ENCODE measurements at regions not wholly inside any gene's neighbourhood (a gene's known extent, or its start where the extent isn't known, plus 50 kb on each side); places are given as distances from the start of the nearest gene placed in this dataset.
"Not testable (repeated sequence)": the region's sequence is repeated elsewhere in the genome, so short reads cannot be mapped to it uniquely, and the experiment has no call there.

GRCh38 chr11:39745401-39745800 lies 1714.1 kb downstream of the LRRC4C start:
- no peak overlapping the region for H2AFZ ChIP-seq (ENCODE audit: low read length)
- H3K79me2 ChIP-seq (ENCODE audit: insufficient read depth, low read length), result no peaks in the 10 kb centered on the region
- TF ChIP-seq EZH2 (IDR thresholded peaks at IDR 0.05; ENCODE audit: borderline replicate concordance, low read length) (no peak), CTCF (IDR thresholded peaks at IDR 0.05; ENCODE audit: low read length) (no peak)
- H3F3A ChIP-seq (ENCODE audit: insufficient read depth, low read length), result no peaks in the 10 kb centered on the region
- H3K4me1 ChIP-seq (ENCODE audit: insufficient read depth, low read length, severe bottlenecking), result no peaks in the 10 kb centered on the region
- H3K27ac ChIP-seq (ENCODE audit: low read depth, low read length, poor library complexity, severe bottlenecking), result no peak overlapping the region
- no peaks in the 10 kb centered on the region for H3K9me2 ChIP-seq (ENCODE audit: low read depth, low read length)
- no peaks in the 10 kb centered on the region for H4K20me1 ChIP-seq (ENCODE audit: insufficient read depth, low read length)
- H3K4me3 ChIP-seq (ENCODE audit: low read depth, low read length, poor library complexity, severe bottlenecking), result no peak overlapping the region
- H3K36me3 ChIP-seq (ENCODE audit: insufficient read depth, low read length), result no peaks in the 10 kb centered on the region
- no peaks in the 10 kb centered on the region for H3K27me3 ChIP-seq (ENCODE audit: insufficient read depth, low read length)
- H3K9me3 ChIP-seq (ENCODE audit: low read length), result no peaks in the 10 kb centered on the region
- H3K4me2 ChIP-seq (ENCODE audit: low read length), result no peak overlapping the region
- no peak overlapping the region for H3K9ac ChIP-seq (ENCODE audit: low read length)

DNA sequence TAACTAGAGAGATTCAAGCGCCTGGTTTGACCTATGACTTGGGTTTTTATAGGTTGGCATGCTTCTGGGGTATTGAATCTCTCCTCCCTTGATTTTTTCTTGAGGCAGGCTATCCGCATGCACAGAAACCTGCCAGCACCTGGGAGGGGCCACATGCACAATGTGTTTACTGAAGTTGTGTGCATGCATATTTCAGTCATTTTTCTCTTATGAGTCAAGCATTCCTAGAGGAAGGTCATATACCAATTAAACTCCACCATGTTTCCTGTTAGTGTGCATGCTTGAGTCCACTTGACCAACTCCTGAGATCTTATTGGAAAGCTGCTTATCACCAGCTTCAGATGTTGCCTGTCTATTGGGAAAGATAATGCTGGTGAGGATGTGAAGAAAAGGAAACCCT lies 1718.4 kb downstream of the LRRC4C start:
- Histone ChIP-seq H3K9me3 (ENCODE audit: low read length) (no peaks in the 10 kb centered on the region), H2AFZ (ENCODE audit: low read length) (no peak overlapping the region), H3K9ac (ENCODE audit: low read length) (no peak overlapping the region), H3K4me3 (ENCODE audit: low read depth, low read length, poor library complexity, severe bottlenecking) (no peak overlapping the region), H3F3A (ENCODE audit: insufficient read depth, low read length) (no peaks in the 10 kb centered on the region), H3K79me2 (ENCODE audit: insufficient read depth, low read length) (no peaks in the 10 kb centered on the region), H3K4me1 (ENCODE audit: insufficient read depth, low read length, severe bottlenecking) (no peaks in the 10 kb centered on the region), H3K27ac (ENCODE audit: low read depth, low read length, poor library complexity, severe bottlenecking) (no peak overlapping the region), H3K4me2 (ENCODE audit: low read length) (no peak overlapping the region), H3K36me3 (ENCODE audit: insufficient read depth, low read length) (no peaks in the 10 kb centered on the region), H4K20me1 (ENCODE audit: insufficient read depth, low read length) (no peaks in the 10 kb centered on the region), H3K27me3 (ENCODE audit: insufficient read depth, low read length) (no peaks in the 10 kb centered on the region), H3K9me2 (ENCODE audit: low read depth, low read length) (no peaks in the 10 kb centered on the region)
- TF ChIP-seq CTCF (IDR thresholded peaks at IDR 0.05; ENCODE audit: low read length) (no peak), EZH2 (IDR thresholded peaks at IDR 0.05; ENCODE audit: borderline replicate concordance, low read length) (no peak)

- not testable (repeated sequence) for H3K27me3 ChIP-seq (ENCODE audit: insufficient read depth, low read length)
Measured at GRCh38 chr11:39736351-39736750, 1723.1 kb downstream of the LRRC4C start.

DNA sequence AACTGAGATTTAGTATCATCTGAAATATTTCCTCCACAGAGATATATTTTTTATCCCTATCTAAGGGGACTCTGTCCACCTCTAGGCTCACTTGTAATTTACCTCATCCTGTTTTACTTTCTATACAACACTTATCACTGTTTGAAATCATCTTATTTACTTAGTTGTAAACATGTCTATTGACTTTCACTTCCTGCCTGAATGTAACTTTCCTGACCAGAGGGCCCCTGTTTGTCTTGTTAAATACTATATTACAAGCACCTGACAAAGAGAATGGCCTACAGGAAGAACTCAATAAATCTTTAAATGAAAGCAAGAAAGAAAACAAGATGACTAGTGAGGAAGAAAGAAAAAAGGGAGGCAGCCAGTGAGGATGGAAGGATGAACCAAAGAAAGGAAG lies 1727.5 kb downstream of the LRRC4C start:
- no peak overlapping the region for H3K4me3 ChIP-seq (ENCODE audit: low read depth, low read length, poor library complexity, severe bottlenecking)
- H3K9ac ChIP-seq (ENCODE audit: low read length), result no peak overlapping the region
- no peaks in the 10 kb centered on the region for H3K9me2 ChIP-seq (ENCODE audit: low read depth, low read length)
- no peaks in the 10 kb centered on the region for H3K4me1 ChIP-seq (ENCODE audit: insufficient read depth, low read length, severe bottlenecking)
- H4K20me1 ChIP-seq (ENCODE audit: insufficient read depth, low read length), result no peaks in the 10 kb centered on the region
- H2AFZ ChIP-seq (ENCODE audit: low read length), result no peak overlapping the region
- TF ChIP-seq EZH2 (IDR thresholded peaks at IDR 0.05; ENCODE audit: borderline replicate concordance, low read length) (no peak), CTCF (IDR thresholded peaks at IDR 0.05; ENCODE audit: low read length) (no peak)
- no peaks in the 10 kb centered on the region for H3F3A ChIP-seq (ENCODE audit: insufficient read depth, low read length)
- H3K4me2 ChIP-seq (ENCODE audit: low read length), result no peak overlapping the region
- H3K79me2 ChIP-seq (ENCODE audit: insufficient read depth, low read length), result no peaks in the 10 kb centered on the region
- H3K27ac ChIP-seq (ENCODE audit: low read depth, low read length, poor library complexity, severe bottlenecking), result no peak overlapping the region
- no peaks in the 10 kb centered on the region for H3K36me3 ChIP-seq (ENCODE audit: insufficient read depth, low read length)
- no peaks in the 10 kb centered on the region for H3K27me3 ChIP-seq (ENCODE audit: insufficient read depth, low read length)
- no peaks in the 10 kb centered on the region for H3K9me3 ChIP-seq (ENCODE audit: low read length)

More at GRCh38 chr11:39736351-39736750, 1723.1 kb downstream of the LRRC4C start:
- not testable (repeated sequence) for H3K9ac ChIP-seq (ENCODE audit: low read length); H3K9me2 ChIP-seq (ENCODE audit: low read depth, low read length); H2AFZ ChIP-seq (ENCODE audit: low read length); H3K4me2 ChIP-seq (ENCODE audit: low read length); H3F3A ChIP-seq (ENCODE audit: insufficient read depth, low read length); H3K9me3 ChIP-seq (ENCODE audit: low read length); H3K4me3 ChIP-seq (ENCODE audit: low read depth, low read length, poor library complexity, severe bottlenecking); H3K79me2 ChIP-seq (ENCODE audit: insufficient read depth, low read length); H3K27ac ChIP-seq (ENCODE audit: low read depth, low read length, poor library complexity, severe bottlenecking); H3K4me1 ChIP-seq (ENCODE audit: insufficient read depth, low read length, severe bottlenecking); H3K36me3 ChIP-seq (ENCODE audit: insufficient read depth, low read length); H4K20me1 ChIP-seq (ENCODE audit: insufficient read depth, low read length)
